Testis (tissue), 2 donors: ENCODE measurements at regions not wholly inside any gene's neighbourhood (a gene's known extent, or its start where the extent isn't known, plus 50 kb on each side); places are given as distances from the start of the nearest gene placed in this dataset.

Experiments used
- DNase-seq: peaks from one replicate; pipeline ENCODE4 v3.0.0-alpha.2; 2019
- H3K27ac ChIP-seq, 2 donors: fragments of 200-600 bp; sonication (generic); one replicate each; pipeline ENCODE4 v1.5.1; 2019
- H3K27me3 ChIP-seq: fragments of 200-600 bp; sonication (generic); one replicate; pipeline ENCODE4 v1.5.1; 2019
- H3K36me3 ChIP-seq: fragments of 200-600 bp; sonication (generic); one replicate; pipeline ENCODE4 v1.5.1; 2017; ENCODE audit warnings: low read depth; ENCODE audit errors: missing control alignments
- H3K4me1 ChIP-seq: fragments of 200-600 bp; sonication (generic); one replicate; pipeline ENCODE4 v1.5.1; 2019
- H3K4me3 ChIP-seq, 2 donors: fragments of 200-600 bp; sonication (generic); one replicate each; pipeline ENCODE4 v1.5.1; 2017 to 2019
- H3K9me3 ChIP-seq: fragments of 200-600 bp; sonication (generic); one replicate; pipeline ENCODE4 v1.5.1; 2017
- POLR2A ChIP-seq: fragments of 450-650 bp; IDR thresholded peaks from one replicate; pipeline ENCODE4 v1.6.1; 2017; ENCODE audit warnings: antibody characterized with exemption, mild to moderate bottlenecking, moderate library complexity
- WGBS, 2 donors: methylation state at CpG; one replicate each; pipeline ENCODE4 v1.1.5; 2018; 5-methylcytosine and 5-hydroxymethylcytosine counted together
- intact Hi-C: fragments of 100-400 bp; cut with DNase I; formaldehyde crosslinking; loops from one replicate; pipeline ENCODE4 v1.15.1; 2023; ENCODE audit warnings: low total_unique reads
- TF ChIP-seq, protein P1 (sequence below), 3 experiments: fragments of 450-650 bp in 2 of 3; fragments of 200-600 bp in 1 of 3; sonication (generic) in 1 of 3; IDR thresholded peaks; one replicate each; pipeline ENCODE4 v1.5.1; 2016 to 2019; ENCODE audit warnings: antibody characterized with exemption in 3 of 3, mild to moderate bottlenecking in 2 of 3, moderate library complexity in 1 of 3

DNA sequence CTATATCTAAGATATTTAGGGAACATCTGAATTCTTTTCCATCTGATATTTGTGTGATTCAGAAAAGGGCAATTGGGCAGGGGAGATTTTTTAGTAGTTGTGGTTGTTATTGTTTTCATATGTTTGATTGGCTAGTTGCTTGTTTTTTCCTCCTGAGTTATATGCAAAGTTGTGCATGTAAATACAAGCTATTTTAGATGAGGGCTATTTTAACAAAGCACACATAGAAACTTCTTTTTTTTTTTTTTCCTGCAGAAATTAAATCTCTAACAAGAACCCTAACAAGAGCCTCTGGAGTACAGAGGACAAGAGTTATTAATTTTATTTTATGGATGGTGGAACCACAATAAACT, 559.1 kb downstream of the CETN3 start:
- Histone ChIP-seq H3K4me1 (no peaks in the 10 kb centered on the region), H3K27ac (no peak overlapping the region), H3K4me3 (no peak overlapping the region), H3K36me3 (no peaks in the 10 kb centered on the region), H3K27me3 (no peaks in the 10 kb centered on the region), H3K9me3 (no peaks in the 10 kb centered on the region)
- intact Hi-C loops = no loop called here
- TF ChIP-seq POLR2A = no peak
- TF ChIP-seq, protein P1, sequence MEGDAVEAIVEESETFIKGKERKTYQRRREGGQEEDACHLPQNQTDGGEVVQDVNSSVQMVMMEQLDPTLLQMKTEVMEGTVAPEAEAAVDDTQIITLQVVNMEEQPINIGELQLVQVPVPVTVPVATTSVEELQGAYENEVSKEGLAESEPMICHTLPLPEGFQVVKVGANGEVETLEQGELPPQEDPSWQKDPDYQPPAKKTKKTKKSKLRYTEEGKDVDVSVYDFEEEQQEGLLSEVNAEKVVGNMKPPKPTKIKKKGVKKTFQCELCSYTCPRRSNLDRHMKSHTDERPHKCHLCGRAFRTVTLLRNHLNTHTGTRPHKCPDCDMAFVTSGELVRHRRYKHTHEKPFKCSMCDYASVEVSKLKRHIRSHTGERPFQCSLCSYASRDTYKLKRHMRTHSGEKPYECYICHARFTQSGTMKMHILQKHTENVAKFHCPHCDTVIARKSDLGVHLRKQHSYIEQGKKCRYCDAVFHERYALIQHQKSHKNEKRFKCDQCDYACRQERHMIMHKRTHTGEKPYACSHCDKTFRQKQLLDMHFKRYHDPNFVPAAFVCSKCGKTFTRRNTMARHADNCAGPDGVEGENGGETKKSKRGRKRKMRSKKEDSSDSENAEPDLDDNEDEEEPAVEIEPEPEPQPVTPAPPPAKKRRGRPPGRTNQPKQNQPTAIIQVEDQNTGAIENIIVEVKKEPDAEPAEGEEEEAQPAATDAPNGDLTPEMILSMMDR (IDR thresholded peaks at IDR 0.05) = no peak
- no peak for DNase-seq

DNA sequence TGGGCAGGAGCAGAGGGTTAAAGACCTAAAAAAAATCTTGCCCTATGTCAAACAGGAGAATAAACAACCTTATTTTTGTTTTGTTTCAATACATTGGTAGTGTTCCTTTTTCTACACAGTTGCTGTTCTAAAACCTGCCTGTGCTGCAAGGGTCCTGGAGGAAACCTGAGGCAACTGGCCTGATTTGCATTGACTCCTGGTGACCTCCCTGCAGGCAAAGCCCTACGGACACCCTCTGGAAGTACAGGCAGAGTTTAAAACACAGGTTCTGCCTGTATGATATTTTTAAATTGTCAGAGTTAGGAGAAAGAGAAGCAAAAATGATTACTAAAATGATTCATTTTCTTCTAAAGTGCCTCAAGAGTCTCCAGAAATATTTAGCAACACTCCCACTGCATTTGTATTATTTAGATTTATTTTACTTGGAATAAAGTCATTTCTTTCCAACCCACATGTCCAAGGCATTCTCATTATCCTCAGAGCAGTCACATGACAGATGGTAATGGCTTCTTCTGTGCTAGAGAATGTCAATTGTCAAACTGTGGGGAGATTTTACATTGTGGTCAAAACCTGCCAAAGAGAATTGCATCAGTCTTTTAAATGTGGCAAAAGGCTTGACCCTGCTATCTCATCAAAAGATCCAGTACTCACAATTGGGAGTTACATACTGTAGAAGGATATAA, 559.6 kb downstream of the CETN3 start:
- 44 to 47% methylated on average over 1 of the region's 1 CpG for WGBS, 2 donors
- no peaks in the 10 kb centered on the region for H3K27me3 ChIP-seq
- TF ChIP-seq POLR2A = no peak
- H3K9me3 ChIP-seq = no peaks in the 10 kb centered on the region
- H3K4me1 ChIP-seq = no peaks in the 10 kb centered on the region
- H3K27ac ChIP-seq = no peak overlapping the region
- intact Hi-C loops = no loop called here
- H3K4me3 ChIP-seq = no peak overlapping the region
- no peaks in the 10 kb centered on the region for H3K36me3 ChIP-seq
- no peak for DNase-seq

DNA sequence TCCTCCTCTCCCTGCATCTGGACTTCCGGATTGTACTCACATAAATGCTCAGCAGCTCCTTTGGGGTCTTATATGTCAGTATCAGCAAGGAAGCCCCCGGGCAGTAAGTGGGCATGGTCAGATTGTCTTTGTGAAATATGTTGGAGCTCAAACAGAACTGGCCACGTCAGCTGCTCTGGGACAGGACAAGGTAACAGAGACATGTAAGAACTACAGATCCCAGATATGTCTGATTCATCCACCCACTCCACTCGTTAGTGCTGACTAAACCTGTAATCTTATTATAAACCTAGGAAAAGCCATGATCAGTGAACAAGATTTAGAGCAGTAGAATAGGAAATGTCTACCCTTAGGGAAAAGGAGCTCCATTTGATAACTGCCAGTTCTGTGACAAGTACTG, 561.8 kb downstream of the CETN3 start:
- H3K9me3 ChIP-seq = no peaks in the 10 kb centered on the region
- no peaks in the 10 kb centered on the region for H3K36me3 ChIP-seq
- intact Hi-C loops = no loop called here
- no peak overlapping the region for H3K4me3 ChIP-seq
- no peaks in the 10 kb centered on the region for H3K4me1 ChIP-seq
- H3K27me3 ChIP-seq = no peaks in the 10 kb centered on the region
- no peak for DNase-seq
- no peak for TF ChIP-seq POLR2A
- TF ChIP-seq, protein P1 (IDR thresholded peaks at IDR 0.05) = no peak
- 89 to 93% methylated on average over 4 of the region's 4 CpGs for WGBS, 2 donors
- no peak overlapping the region for H3K27ac ChIP-seq

DNA sequence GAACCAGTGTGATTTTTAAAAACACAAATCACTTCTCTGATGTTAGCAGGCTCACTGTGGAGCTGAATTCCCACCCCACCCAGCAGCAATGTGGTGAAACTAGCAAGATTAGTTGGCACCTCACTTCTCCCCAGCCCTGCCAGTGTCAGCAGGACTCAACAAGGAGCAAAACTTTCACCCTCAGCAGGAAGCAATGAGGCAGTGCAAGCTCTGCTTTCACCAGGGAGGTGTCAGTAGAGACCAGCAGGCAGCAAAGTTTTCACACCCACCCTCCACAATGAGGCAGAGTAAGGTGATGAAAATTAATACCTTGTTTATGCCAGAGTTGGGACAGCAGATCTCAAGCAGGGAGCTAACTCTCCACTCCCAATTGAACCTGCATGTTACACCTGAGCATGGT, 565.0 kb downstream of the CETN3 start:
- H3K27ac ChIP-seq = no peak overlapping the region
- intact Hi-C loops = no loop called here
- no peak for DNase-seq
- H3K27me3 ChIP-seq = no peaks in the 10 kb centered on the region
- no peak overlapping the region for H3K4me3 ChIP-seq
- TF ChIP-seq POLR2A = no peak
- TF ChIP-seq, protein P1 (IDR thresholded peaks at IDR 0.05) = no peak
- H3K9me3 ChIP-seq = no peaks in the 10 kb centered on the region
- H3K36me3 ChIP-seq = no peaks in the 10 kb centered on the region
- no peaks in the 10 kb centered on the region for H3K4me1 ChIP-seq

- no peak overlapping the region for H3K27ac ChIP-seq
- WGBS, 2 donors = 53 to 57% methylated on average over 1 of the region's 1 CpG
- TF ChIP-seq, protein P1 (IDR thresholded peaks at IDR 0.05) = no peak
- no peak for TF ChIP-seq POLR2A
- DNase-seq = no peak
- no peaks in the 10 kb centered on the region for H3K9me3 ChIP-seq
- intact Hi-C loops = no loop called here
- no peak overlapping the region for H3K4me3 ChIP-seq
- no peaks in the 10 kb centered on the region for H3K27me3 ChIP-seq
- no peaks in the 10 kb centered on the region for H3K4me1 ChIP-seq
- no peaks in the 10 kb centered on the region for H3K36me3 ChIP-seq
Observed at GRCh38 chr5:89842531-89842930, 567.0 kb downstream of the CETN3 start.
